Lower leg skin (tissue), 3 donors: ENCODE measurements at regions not wholly inside any gene's neighbourhood (a gene's known extent, or its start where the extent isn't known, plus 50 kb on each side); places are given as distances from the start of the nearest gene placed in this dataset.

ENCODE experiments used
- CTCF ChIP-seq, 3 donors: fragments of 450-650 bp; IDR thresholded peaks; one replicate each; pipeline ENCODE4 v1.5.1; 2016; ENCODE audit warnings: antibody characterized with exemption in 3 of 3, mild to moderate bottlenecking in 3 of 3, moderate library complexity in 2 of 3
- POLR2A ChIP-seq, 2 donors: fragments of 450-650 bp; IDR thresholded peaks; one replicate each; pipeline ENCODE4 v1.6.1; 2016 to 2017; ENCODE audit warnings: antibody characterized with exemption in 2 of 2, mild to moderate bottlenecking in 1 of 2, moderate library complexity in 1 of 2

- TF ChIP-seq CTCF (IDR thresholded peaks at IDR 0.05) (no peak), POLR2A (IDR thresholded peaks at IDR 0.05) (no peak)
Measured at GRCh38 chr16:73615071-73615940, 567.4 kb upstream of the ZFHX3 start.
